Activated T-helper 2 cell treated with anti-CD3 and anti-CD28 coated beads, Interferon-gamma antibody, Interleukin-2, Interleukin-4, amounts not matched to agents 10 μg/mL and 5 μg/mL and 100 μg/mL, durations not matched to agents 14 hours and 24 hours and 36 hours (primary cell): ENCODE measurements at regions not wholly inside any gene's neighbourhood (a gene's known extent, or its start where the extent isn't known, plus 50 kb on each side); places are given as distances from the start of the nearest gene placed in this dataset.

Experiments
- DNase-seq: peaks from one replicate; pipeline ENCODE4 v3.0.0; 2021; ENCODE audit warnings: low spot score
- H3K27ac Mint-ChIP-seq: one replicate; pipeline ENCODE4 v1.8.0; 2021; ENCODE audit warnings: mixed read lengths
- H3K27me3 Mint-ChIP-seq: one replicate; pipeline ENCODE4 v1.8.0; 2021; ENCODE audit warnings: low read depth, mixed read lengths
- H3K36me3 Mint-ChIP-seq: one replicate; pipeline ENCODE4 v1.8.0; 2021; ENCODE audit warnings: low read depth, mixed read lengths
- H3K4me1 Mint-ChIP-seq: one replicate; pipeline ENCODE4 v1.8.0; 2021; ENCODE audit warnings: low read depth, mixed read lengths
- H3K4me3 Mint-ChIP-seq: one replicate; pipeline ENCODE4 v1.8.0; 2021; ENCODE audit warnings: low read depth, mild to moderate bottlenecking, moderate library complexity, mixed read lengths
- H3K9me3 Mint-ChIP-seq: one replicate; pipeline ENCODE4 v1.8.0; 2021; ENCODE audit warnings: mixed read lengths
- intact Hi-C: fragments of 100-400 bp; cut with micrococcal nuclease; formaldehyde crosslinking; loops from one replicate; pipeline ENCODE4 v1.15.1; 2023

- intact Hi-C loops: no loop called here
- Mint-ChIP-seq H3K4me1 (peaks cover 5% of the 10 kb centered on the region), H3K27me3 (peaks cover 23% of the 10 kb centered on the region), H3K36me3 (no peaks in the 10 kb centered on the region), H3K4me3 (no peak overlapping the region), H3K27ac (no peak overlapping the region), H3K9me3 (peaks cover 15% of the 10 kb centered on the region)
- DNase-seq: no peak
Measured at GRCh38 chr9:7285199-7285598, 514.4 kb downstream of the DMAC1 start.

DNA sequence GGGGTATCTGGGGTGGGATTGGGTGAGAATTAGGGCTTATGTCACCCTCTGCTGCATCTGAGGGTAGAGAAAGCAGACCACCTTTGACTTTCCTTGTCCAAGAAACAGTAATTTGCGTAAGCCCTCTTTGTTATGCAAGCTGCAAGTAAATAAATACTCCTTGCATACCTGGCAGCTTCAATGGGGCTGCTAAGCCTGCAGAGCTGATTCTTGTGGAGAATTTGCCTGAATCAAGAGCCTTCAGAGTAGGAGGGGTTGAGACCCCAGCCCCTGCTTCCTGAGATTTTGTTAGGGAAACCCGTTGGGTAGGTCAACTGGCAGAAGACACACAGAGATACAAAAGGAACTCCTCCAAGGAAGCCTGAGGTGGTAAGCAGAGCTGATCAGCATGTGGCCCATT lies 515.1 kb downstream of the DMAC1 start:
- no peak overlapping the region for H3K27ac Mint-ChIP-seq
- no peaks in the 10 kb centered on the region for H3K36me3 Mint-ChIP-seq
- H3K4me3 Mint-ChIP-seq: no peak overlapping the region
- peaks cover 5% of the 10 kb centered on the region for H3K4me1 Mint-ChIP-seq
- H3K9me3 Mint-ChIP-seq: peaks cover 15% of the 10 kb centered on the region
- intact Hi-C loops: loop anchor here (1.0 kb wide), 1 partner anchor 14 kb away; no protein-coding TSS in a partner anchor
- peaks cover 23% of the 10 kb centered on the region for H3K27me3 Mint-ChIP-seq
- DNase-seq: no peak

GRCh38 chr9:7284117-7284516 lies 515.5 kb downstream of the DMAC1 start:
- peaks cover 15% of the 10 kb centered on the region for H3K9me3 Mint-ChIP-seq
- no peak for DNase-seq
- H3K4me3 Mint-ChIP-seq: no peak overlapping the region
- H3K36me3 Mint-ChIP-seq: no peaks in the 10 kb centered on the region
- peaks cover 19% of the 10 kb centered on the region for H3K27me3 Mint-ChIP-seq
- H3K4me1 Mint-ChIP-seq: peaks cover 5% of the 10 kb centered on the region
- intact Hi-C loops: loop anchor here (1.0 kb wide), 1 partner anchor 14 kb away; no protein-coding TSS in a partner anchor
- H3K27ac Mint-ChIP-seq: no peak overlapping the region

DNA sequence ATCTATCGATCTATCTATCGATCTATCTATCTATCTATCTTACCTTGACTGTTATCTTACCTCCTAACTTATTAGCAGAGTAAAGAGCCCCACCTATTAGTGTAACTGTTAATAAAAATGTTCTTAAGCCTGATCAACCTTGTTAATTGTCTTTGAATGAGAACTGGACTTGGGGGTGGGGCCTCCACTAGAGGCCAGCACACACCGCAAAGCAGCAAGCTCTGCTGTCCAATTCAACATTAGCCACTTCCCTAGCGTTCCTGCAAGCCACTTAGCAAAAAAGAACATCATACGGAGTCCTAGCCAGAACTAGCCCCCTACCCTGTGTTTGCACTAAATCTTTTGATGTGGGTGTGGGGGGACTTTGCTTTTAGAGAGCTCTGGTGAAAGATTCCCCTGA lies 515.8 kb downstream of the KDM4C start:
- H3K27ac Mint-ChIP-seq: no peak overlapping the region
- intact Hi-C loops: no loop called here
- H3K9me3 Mint-ChIP-seq: no peaks in the 10 kb centered on the region
- H3K4me1 Mint-ChIP-seq: no peaks in the 10 kb centered on the region
- H3K36me3 Mint-ChIP-seq: no peaks in the 10 kb centered on the region
- peaks cover 27% of the 10 kb centered on the region for H3K27me3 Mint-ChIP-seq
- H3K4me3 Mint-ChIP-seq: no peak overlapping the region
- DNase-seq: no peak

GRCh38 chr9:7266911-7267595 lies 509.3 kb downstream of the KDM4C start:
- no peak overlapping the region for H3K4me3 Mint-ChIP-seq
- no peaks in the 10 kb centered on the region for H3K9me3 Mint-ChIP-seq
- H3K4me1 Mint-ChIP-seq: no peaks in the 10 kb centered on the region
- H3K27ac Mint-ChIP-seq: no peak overlapping the region
- H3K36me3 Mint-ChIP-seq: no peaks in the 10 kb centered on the region
- no peak for DNase-seq
- peaks cover 38% of the 10 kb centered on the region for H3K27me3 Mint-ChIP-seq
- intact Hi-C loops: no loop called here

- Mint-ChIP-seq H3K27me3 (peaks cover 39% of the 10 kb centered on the region), H3K4me3 (no peak overlapping the region), H3K9me3 (no peaks in the 10 kb centered on the region), H3K4me1 (no peaks in the 10 kb centered on the region), H3K27ac (no peak overlapping the region), H3K36me3 (no peaks in the 10 kb centered on the region)
- DNase-seq: no peak
- intact Hi-C loops: no loop called here
Measured at GRCh38 chr9:7265181-7265580, 507.4 kb downstream of the KDM4C start.

- no peaks in the 10 kb centered on the region for H3K9me3 Mint-ChIP-seq
- no peak overlapping the region for H3K4me3 Mint-ChIP-seq
- peaks cover 40% of the 10 kb centered on the region for H3K27me3 Mint-ChIP-seq
- H3K27ac Mint-ChIP-seq: no peak overlapping the region
- intact Hi-C loops: no loop called here
- no peaks in the 10 kb centered on the region for H3K4me1 Mint-ChIP-seq
- no peak for DNase-seq
- H3K36me3 Mint-ChIP-seq: no peaks in the 10 kb centered on the region
Measured at GRCh38 chr9:7259544-7260241, 501.9 kb downstream of the KDM4C start.

GRCh38 chr9:7258688-7259396 lies 501.1 kb downstream of the KDM4C start:
- Mint-ChIP-seq H3K9me3 (peaks cover 4% of the 10 kb centered on the region), H3K36me3 (no peaks in the 10 kb centered on the region), H3K27me3 (peaks cover 38% of the 10 kb centered on the region), H3K27ac (no peak overlapping the region), H3K4me3 (no peak overlapping the region), H3K4me1 (no peaks in the 10 kb centered on the region)
- no peak for DNase-seq
- intact Hi-C loops: no loop called here

- peaks cover 13% of the 10 kb centered on the region for H3K27me3 Mint-ChIP-seq
- no peak overlapping the region for H3K27ac Mint-ChIP-seq
- no peaks in the 10 kb centered on the region for H3K4me1 Mint-ChIP-seq
- H3K4me3 Mint-ChIP-seq: no peak overlapping the region
- H3K9me3 Mint-ChIP-seq: no peaks in the 10 kb centered on the region
- H3K36me3 Mint-ChIP-seq: no peaks in the 10 kb centered on the region
- intact Hi-C loops: no loop called here
- no peak for DNase-seq
Measured at GRCh38 chr9:7246917-7247522, 489.2 kb downstream of the KDM4C start.

DNA sequence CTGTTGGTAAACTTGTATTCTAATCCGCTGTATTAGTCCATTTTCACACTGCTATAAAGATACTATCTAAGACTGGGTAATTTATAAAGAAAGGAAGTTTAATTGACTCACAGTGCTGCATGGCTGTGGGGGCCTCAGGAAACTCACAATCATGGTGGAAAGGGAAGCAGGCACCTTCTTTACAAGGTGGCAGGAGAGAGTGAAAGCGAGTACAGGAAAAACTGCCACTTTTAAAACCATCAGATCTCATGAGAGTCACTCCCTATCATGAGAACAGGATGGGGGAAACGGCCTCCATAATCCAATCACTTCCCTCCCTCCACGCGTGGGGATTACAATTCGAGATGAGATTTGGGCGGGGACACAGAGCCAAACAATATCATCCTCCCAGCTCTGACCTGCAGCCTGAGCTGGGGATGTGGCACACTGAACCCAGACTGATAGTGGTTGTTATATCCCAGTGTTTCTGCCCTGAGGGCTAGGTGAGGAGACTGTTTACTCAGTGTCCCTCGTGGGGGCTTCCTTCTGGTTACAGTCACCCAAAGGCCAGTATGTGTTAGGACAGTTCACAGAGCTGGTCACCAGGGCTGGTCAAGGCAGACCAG lies 488.3 kb downstream of the KDM4C start:
- H3K4me1 Mint-ChIP-seq: no peaks in the 10 kb centered on the region
- DNase-seq: no peak
- no peak overlapping the region for H3K27ac Mint-ChIP-seq
- H3K9me3 Mint-ChIP-seq: no peaks in the 10 kb centered on the region
- no peak overlapping the region for H3K4me3 Mint-ChIP-seq
- peaks cover 13% of the 10 kb centered on the region for H3K27me3 Mint-ChIP-seq
- no peaks in the 10 kb centered on the region for H3K36me3 Mint-ChIP-seq
- intact Hi-C loops: no loop called here

- H3K4me1 Mint-ChIP-seq: no peaks in the 10 kb centered on the region
- H3K9me3 Mint-ChIP-seq: no peaks in the 10 kb centered on the region
- H3K27me3 Mint-ChIP-seq: peaks cover 9% of the 10 kb centered on the region
- H3K4me3 Mint-ChIP-seq: no peak overlapping the region
- H3K27ac Mint-ChIP-seq: no peak overlapping the region
- H3K36me3 Mint-ChIP-seq: no peaks in the 10 kb centered on the region
- intact Hi-C loops: no loop called here
- DNase-seq: no peak
Measured at GRCh38 chr9:7243838-7244237, 486.1 kb downstream of the KDM4C start.

DNA sequence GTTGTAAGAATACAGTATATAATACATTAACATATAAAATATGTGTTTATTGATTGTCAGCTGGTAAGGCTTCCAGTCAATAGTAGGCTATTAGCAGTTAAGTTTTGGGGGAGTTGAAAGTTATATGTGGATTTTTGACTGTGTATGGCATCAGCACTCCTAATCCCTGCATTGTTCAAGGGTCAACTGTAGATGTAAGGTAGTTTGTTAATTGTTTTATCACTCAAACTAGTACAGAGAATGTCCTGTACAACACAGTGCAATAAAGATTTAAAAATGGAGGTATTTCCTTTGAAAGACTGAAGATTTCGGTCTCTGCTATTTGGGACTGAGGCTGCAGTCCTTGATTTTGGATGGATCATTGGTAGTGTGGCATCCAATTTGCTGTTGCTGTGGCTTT lies 484.4 kb downstream of the KDM4C start:
- Mint-ChIP-seq H3K4me1 (peaks cover 13% of the 10 kb centered on the region), H3K27ac (no peak overlapping the region), H3K4me3 (no peak overlapping the region), H3K27me3 (peaks cover 9% of the 10 kb centered on the region), H3K9me3 (no peaks in the 10 kb centered on the region), H3K36me3 (no peaks in the 10 kb centered on the region)
- intact Hi-C loops: no loop called here
- DNase-seq: no peak
